ENCODE measurements at regions not wholly inside any gene's neighbourhood (a gene's known extent, or its start where the extent isn't known, plus 50 kb on each side); places are given as distances from the start of the nearest gene placed in this dataset.

- TF ChIP-seq CTCF (IDR thresholded peaks at IDR 0.05 in 4 of 5, conservative IDR thresholded peaks at IDR 0.05 in 1 of 5) (no peak), POLR2A (IDR thresholded peaks at IDR 0.05) (no peak)
These were observed 106.7 kb upstream of the NHSL1 start for GRCh38 chr6:138605958-138606357.
